Fibroblast of villous mesenchyme (primary cell): ENCODE measurements at regions not wholly inside any gene's neighbourhood (a gene's known extent, or its start where the extent isn't known, plus 50 kb on each side); places are given as distances from the start of the nearest gene placed in this dataset.

Experiments
- DNase-seq: peaks from one replicate; pipeline ENCODE4 v3.0.0-alpha.2; 2010; ENCODE audit warnings: low read depth
- H3K4me3 ChIP-seq: 2 replicates; pipeline ENCODE4 v1.5.1; 2011; ENCODE audit warnings: low read depth, mild to moderate bottlenecking, low read length
- CTCF ChIP-seq: IDR thresholded peaks from 2 replicates; pipeline ENCODE4 v1.5.1; 2012; ENCODE audit warnings: low read depth, mild to moderate bottlenecking, low read length; ENCODE audit not compliant: insufficient read depth

- no peak for TF ChIP-seq CTCF
- DNase-seq: peak; percentile 88
Observed at GRCh38 chr14:65260786-65261185, 151.7 kb upstream of the FUT8 start.

GRCh38 chr14:65261425-65261920, 151.1 kb upstream of the FUT8 start:
- no peak for DNase-seq
- TF ChIP-seq CTCF: no peak
- no peak overlapping the region for H3K4me3 ChIP-seq

More at GRCh38 chr14:65260786-65261185, 151.7 kb upstream of the FUT8 start:
- no peak overlapping the region for H3K4me3 ChIP-seq

GRCh38 chr14:65261946-65262345, 150.6 kb upstream of the FUT8 start:
- TF ChIP-seq CTCF: no peak
- no peak for DNase-seq

GRCh38 chr14:65263177-65263788, 149.2 kb upstream of the FUT8 start:
- no peak for TF ChIP-seq CTCF
- H3K4me3 ChIP-seq: no peak overlapping the region
- no peak for DNase-seq

More at GRCh38 chr14:65261946-65262345, 150.6 kb upstream of the FUT8 start:
- H3K4me3 ChIP-seq: no peak overlapping the region

GRCh38 chr14:65267856-65268255, 144.7 kb upstream of the FUT8 start:
- DNase-seq: no peak
- no peak for TF ChIP-seq CTCF

GRCh38 chr14:65268594-65268993, 143.9 kb upstream of the FUT8 start:
- DNase-seq: no peak
- no peak overlapping the region for H3K4me3 ChIP-seq
- no peak for TF ChIP-seq CTCF

More at GRCh38 chr14:65267856-65268255, 144.7 kb upstream of the FUT8 start:
- no peak overlapping the region for H3K4me3 ChIP-seq

- no peak for DNase-seq
- no peak overlapping the region for H3K4me3 ChIP-seq
- TF ChIP-seq CTCF: no peak
Observed at GRCh38 chr14:65269732-65270131, 142.8 kb upstream of the FUT8 start.
